OCI-LY1 (cell line): ENCODE measurements at regions not wholly inside any gene's neighbourhood (a gene's known extent, or its start where the extent isn't known, plus 50 kb on each side); places are given as distances from the start of the nearest gene placed in this dataset.

Source experiments
- H2AFZ ChIP-seq: fragments of 200-600 bp; sonication (generic), shearing (Covaris generic); 2 replicates; pipeline ENCODE4 v1.6.0; 2014; ENCODE audit warnings: antibody characterized with exemption, mild to moderate bottlenecking, low read length
- H3F3A ChIP-seq: fragments of 200-600 bp; sonication (generic), shearing (Covaris generic); 2 replicates; pipeline ENCODE4 v1.6.0; 2014; ENCODE audit warnings: mild to moderate bottlenecking, antibody characterized with exemption, low read length, moderate library complexity; ENCODE audit not compliant: insufficient read depth
- H3K27ac ChIP-seq: fragments of 200-600 bp; sonication (generic); 2 replicates; pipeline ENCODE4 v1.5.1; 2014; ENCODE audit warnings: low read length, mixed run types, mild to moderate bottlenecking, low read depth; ENCODE audit not compliant: poor library complexity, severe bottlenecking
- H3K27me3 ChIP-seq: fragments of 200-600 bp; sonication (generic); 2 replicates; pipeline ENCODE4 v1.6.0; 2014; ENCODE audit warnings: antibody characterized with exemption, mild to moderate bottlenecking, low read length, moderate library complexity; ENCODE audit not compliant: insufficient read depth
- H3K36me3 ChIP-seq: fragments of 200-600 bp; sonication (generic); 2 replicates; pipeline ENCODE4 v1.6.1; 2014; ENCODE audit warnings: mild to moderate bottlenecking, antibody characterized with exemption, low read length, moderate library complexity, mixed read lengths; ENCODE audit not compliant: insufficient read depth
- H3K4me1 ChIP-seq: fragments of 200-600 bp; sonication (generic); 2 replicates; pipeline ENCODE4 v1.5.1; 2014; ENCODE audit warnings: mild to moderate bottlenecking, low read length, moderate library complexity; ENCODE audit not compliant: insufficient read depth, severe bottlenecking
- H3K4me2 ChIP-seq: fragments of 200-600 bp; sonication (generic), shearing (Covaris generic); 2 replicates; pipeline ENCODE4 v1.6.1; 2014; ENCODE audit warnings: low read length
- H3K4me3 ChIP-seq: fragments of 200-600 bp; sonication (generic); 2 replicates; pipeline ENCODE4 v1.5.1; 2014; ENCODE audit warnings: low read length, low read depth, mild to moderate bottlenecking, mixed read lengths; ENCODE audit not compliant: poor library complexity, severe bottlenecking
- H3K79me2 ChIP-seq: fragments of 200-600 bp; shearing (Covaris generic); 2 replicates; pipeline ENCODE4 v1.6.1; 2016; ENCODE audit warnings: mixed run types, low read length, mixed read lengths; ENCODE audit not compliant: insufficient read depth
- H3K9ac ChIP-seq: fragments of 200-600 bp; sonication (generic), shearing (Covaris generic); 2 replicates; pipeline ENCODE4 v1.6.1; 2014; ENCODE audit warnings: mild to moderate bottlenecking, low read length, mixed read lengths
- H3K9me2 ChIP-seq: fragments of 200-600 bp; sonication (generic), shearing (Covaris generic); 2 replicates; pipeline ENCODE4 v1.6.1; 2014; ENCODE audit warnings: low read depth, mild to moderate bottlenecking, low read length, mixed read lengths
- H3K9me3 ChIP-seq: fragments of 200-600 bp; shearing (Covaris generic); 2 replicates; pipeline ENCODE4 v1.6.1; 2014; ENCODE audit warnings: low read length, mixed read lengths
- H4K20me1 ChIP-seq: fragments of 200-600 bp; sonication (generic), shearing (Covaris generic); 2 replicates; pipeline ENCODE4 v1.6.0; 2016; ENCODE audit warnings: mild to moderate bottlenecking, low read length; ENCODE audit not compliant: insufficient read depth
- CTCF ChIP-seq: fragments of 200-600 bp; sonication (generic), shearing (Covaris generic); IDR thresholded peaks from 2 replicates; pipeline ENCODE4 v1.5.1; 2017; ENCODE audit warnings: mild to moderate bottlenecking, antibody characterized with exemption, low read length, moderate library complexity, mixed read lengths
- EZH2 ChIP-seq: fragments of 200-600 bp; sonication (generic), shearing (Covaris generic); IDR thresholded peaks from 2 replicates; pipeline ENCODE4 v1.8.0; 2017; ENCODE audit warnings: borderline replicate concordance, mixed run types, mild to moderate bottlenecking, antibody characterized with exemption, low read length, moderate library complexity, mixed read lengths

DNA sequence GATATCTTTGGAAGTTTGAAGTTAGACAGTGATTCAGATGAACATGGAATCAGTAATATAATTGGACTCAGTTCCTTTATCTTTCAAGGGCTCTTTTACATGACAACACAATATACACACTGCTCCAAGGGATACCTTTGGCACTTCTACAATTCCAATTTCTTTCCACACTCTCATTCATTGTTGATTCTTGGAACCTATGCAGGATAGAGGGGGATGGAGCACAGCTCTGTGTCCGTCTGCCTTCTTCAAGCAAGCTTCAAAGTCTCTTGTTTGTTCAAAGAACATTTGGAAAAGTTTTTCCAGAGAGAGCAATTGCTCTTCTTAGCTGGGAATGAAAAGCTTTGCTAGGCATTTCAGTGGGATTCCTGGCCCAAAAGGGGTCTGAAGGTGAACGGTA is 276.2 kb upstream of the ZEB2 start:
- Histone ChIP-seq H3K4me3 (no peak overlapping the region), H3K79me2 (no peaks in the 10 kb centered on the region), H3K27me3 (no peaks in the 10 kb centered on the region), H3K4me2 (no peak overlapping the region), H3K27ac (no peak overlapping the region), H3F3A (no peaks in the 10 kb centered on the region), H3K4me1 (peaks cover 11% of the 10 kb centered on the region), H2AFZ (no peak overlapping the region), H3K9me3 (no peaks in the 10 kb centered on the region), H3K9me2 (no peaks in the 10 kb centered on the region), H4K20me1 (no peaks in the 10 kb centered on the region), H3K36me3 (no peaks in the 10 kb centered on the region), H3K9ac (no peak overlapping the region)
- TF ChIP-seq CTCF (no peak), EZH2 (no peak)

GRCh38 chr2:144785253-144785652 is 265.3 kb upstream of the ZEB2 start:
- H2AFZ ChIP-seq = no peak overlapping the region
- no peak overlapping the region for H3K27ac ChIP-seq
- TF ChIP-seq EZH2 (no peak), CTCF (no peak)
- no peaks in the 10 kb centered on the region for H3K4me1 ChIP-seq
- no peaks in the 10 kb centered on the region for H3F3A ChIP-seq
- H3K9ac ChIP-seq = no peak overlapping the region
- H4K20me1 ChIP-seq = no peaks in the 10 kb centered on the region
- H3K27me3 ChIP-seq = no peaks in the 10 kb centered on the region
- no peak overlapping the region for H3K4me3 ChIP-seq
- no peaks in the 10 kb centered on the region for H3K9me2 ChIP-seq
- no peaks in the 10 kb centered on the region for H3K9me3 ChIP-seq
- no peak overlapping the region for H3K4me2 ChIP-seq
- H3K79me2 ChIP-seq = no peaks in the 10 kb centered on the region
- H3K36me3 ChIP-seq = no peaks in the 10 kb centered on the region

- Histone ChIP-seq H3K79me2 (no peaks in the 10 kb centered on the region), H3K9me3 (no peaks in the 10 kb centered on the region), H3K27me3 (no peaks in the 10 kb centered on the region), H3K9ac (no peak overlapping the region), H2AFZ (no peak overlapping the region), H3K4me3 (no peak overlapping the region), H3K4me2 (no peak overlapping the region), H3K9me2 (no peaks in the 10 kb centered on the region), H3K36me3 (no peaks in the 10 kb centered on the region), H3K27ac (no peak overlapping the region), H3F3A (no peaks in the 10 kb centered on the region), H3K4me1 (peaks cover 10% of the 10 kb centered on the region), H4K20me1 (no peaks in the 10 kb centered on the region)
- no peak for TF ChIP-seq EZH2
- TF ChIP-seq CTCF = no peak
These were observed 261.1 kb upstream of the ZEB2 start for GRCh38 chr2:144780983-144781382.
